A673 (cell line): ENCODE measurements at regions not wholly inside any gene's neighbourhood (a gene's known extent, or its start where the extent isn't known, plus 50 kb on each side); places are given as distances from the start of the nearest gene placed in this dataset.

Experiments
- BruUV-seq: library from RNA; stranded (reverse); fragments of 400-500 nt; replicated peaks from 2 replicates; lab custom pipeline; 2021; lab: Mats Ljungman, UMichigan
- CTCF ChIA-PET: fragments of 300-600 bp; sonication (Branson Sonifier 250); formaldehyde crosslinking; loops from one replicate; lab custom pipeline; 2022; ENCODE audit warnings: antibody characterized with exemption; lab: Charles Lee
- POLR2A ChIA-PET: fragments of 300-600 bp; sonication (Branson Sonifier 250); formaldehyde crosslinking; loops from one replicate; lab custom pipeline; 2022; ENCODE audit warnings: antibody characterized with exemption; ENCODE audit not compliant: low non-redundant PET; lab: Charles Lee
- DNase-seq: peaks from one replicate; pipeline ENCODE4 v3.0.0-alpha.2; 2015; ENCODE audit warnings: low spot score
- H3K27ac ChIP-seq: fragments of 200-600 bp; sonication (generic); 2 replicates; pipeline ENCODE4 v1.5.1; 2016; ENCODE audit warnings: mixed run types, low read depth, mild to moderate bottlenecking, mixed read lengths, antibody characterized with exemption, low read length; ENCODE audit not compliant: poor library complexity, severe bottlenecking
- H3K27me3 ChIP-seq: fragments of 200-600 bp; sonication (generic); replicated peaks from 2 replicates; pipeline ENCODE4 v1.6.1; 2017; ENCODE audit warnings: mixed run types, low read depth, mild to moderate bottlenecking, mixed read lengths, antibody characterized with exemption, low read length; ENCODE audit not compliant: insufficient read depth, poor library complexity
- H3K36me3 ChIP-seq: fragments of 200-600 bp; sonication (generic); 2 replicates; pipeline ENCODE4 v1.6.1; 2016; ENCODE audit warnings: mixed run types, mild to moderate bottlenecking, mixed read lengths, antibody characterized with exemption, low read length; ENCODE audit not compliant: insufficient read depth, poor library complexity, severe bottlenecking
- H3K4me1 ChIP-seq: fragments of 200-600 bp; sonication (generic); 2 replicates; pipeline ENCODE4 v1.6.1; 2017; ENCODE audit warnings: mixed run types, mild to moderate bottlenecking, mixed read lengths, antibody characterized with exemption, low read length; ENCODE audit not compliant: insufficient read depth, poor library complexity, severe bottlenecking
- H3K4me3 ChIP-seq: fragments of 200-600 bp; sonication (generic); 2 replicates; pipeline ENCODE4 v1.5.1; 2016; ENCODE audit warnings: low read depth, mixed run types, mild to moderate bottlenecking, mixed read lengths, low read length; ENCODE audit not compliant: poor library complexity, severe bottlenecking
- H3K9me3 ChIP-seq: fragments of 200-600 bp; sonication (generic); 2 replicates; pipeline ENCODE4 v1.6.1; 2016; ENCODE audit warnings: mixed run types, low read depth, mild to moderate bottlenecking, mixed read lengths, antibody characterized with exemption, low read length; ENCODE audit not compliant: poor library complexity, severe bottlenecking
- EZH2 ChIP-seq: fragments of 200-600 bp; sonication (generic); IDR thresholded peaks from 2 replicates; pipeline ENCODE4 v1.6.1; 2017; ENCODE audit warnings: borderline replicate concordance, low read depth, mild to moderate bottlenecking, mixed read lengths, antibody characterized with exemption, low read length; ENCODE audit not compliant: poor library complexity, severe bottlenecking
- intact Hi-C: fragments of 100-400 bp; cut with micrococcal nuclease; formaldehyde crosslinking; loops from one replicate; pipeline ENCODE4 v1.10.0; 2022; ENCODE audit not compliant: unreplicated experiment
- TF ChIP-seq, protein P1 (sequence below): fragments of 300-800, 200-600 bp; sonication (generic); conservative IDR thresholded peaks from 2 replicates; pipeline ENCODE4 v1.5.1; 2017; ENCODE audit warnings: low read depth, mild to moderate bottlenecking, antibody characterized with exemption, low read length, moderate library complexity, mixed read lengths

DNA sequence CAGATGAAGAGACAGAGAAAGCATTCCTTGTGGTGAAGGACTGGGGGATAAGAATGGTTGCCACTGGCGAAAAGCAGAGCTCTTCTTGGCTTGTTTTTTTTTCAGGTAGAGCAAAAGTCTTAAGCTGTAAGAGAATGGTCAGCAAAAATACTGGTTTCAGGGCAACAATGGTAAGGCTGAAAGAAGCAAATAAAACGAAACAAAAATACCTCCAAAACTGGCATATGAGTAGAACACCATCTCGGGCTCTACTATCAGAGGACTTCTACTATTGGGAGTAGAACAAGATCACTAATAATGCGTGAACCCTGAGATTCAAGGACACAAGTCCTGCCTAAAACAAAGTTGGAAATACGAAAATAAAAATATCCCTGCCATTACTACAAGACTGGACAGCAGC is 1823.2 kb upstream of the CDH6 start:
- no TSS peak for BruUV-seq
- ChIA-PET CTCF (no interaction called here), POLR2A (no interaction called here)
- intact Hi-C loops, result no loop called here
- H3K9me3 ChIP-seq, result no peaks in the 10 kb centered on the region
- TF ChIP-seq EZH2, result no peak
- TF ChIP-seq, protein P1, sequence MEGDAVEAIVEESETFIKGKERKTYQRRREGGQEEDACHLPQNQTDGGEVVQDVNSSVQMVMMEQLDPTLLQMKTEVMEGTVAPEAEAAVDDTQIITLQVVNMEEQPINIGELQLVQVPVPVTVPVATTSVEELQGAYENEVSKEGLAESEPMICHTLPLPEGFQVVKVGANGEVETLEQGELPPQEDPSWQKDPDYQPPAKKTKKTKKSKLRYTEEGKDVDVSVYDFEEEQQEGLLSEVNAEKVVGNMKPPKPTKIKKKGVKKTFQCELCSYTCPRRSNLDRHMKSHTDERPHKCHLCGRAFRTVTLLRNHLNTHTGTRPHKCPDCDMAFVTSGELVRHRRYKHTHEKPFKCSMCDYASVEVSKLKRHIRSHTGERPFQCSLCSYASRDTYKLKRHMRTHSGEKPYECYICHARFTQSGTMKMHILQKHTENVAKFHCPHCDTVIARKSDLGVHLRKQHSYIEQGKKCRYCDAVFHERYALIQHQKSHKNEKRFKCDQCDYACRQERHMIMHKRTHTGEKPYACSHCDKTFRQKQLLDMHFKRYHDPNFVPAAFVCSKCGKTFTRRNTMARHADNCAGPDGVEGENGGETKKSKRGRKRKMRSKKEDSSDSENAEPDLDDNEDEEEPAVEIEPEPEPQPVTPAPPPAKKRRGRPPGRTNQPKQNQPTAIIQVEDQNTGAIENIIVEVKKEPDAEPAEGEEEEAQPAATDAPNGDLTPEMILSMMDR, result no peak
- H3K4me3 ChIP-seq, result no peak overlapping the region
- no peak overlapping the region for H3K27ac ChIP-seq
- no peaks in the 10 kb centered on the region for H3K27me3 ChIP-seq
- H3K36me3 ChIP-seq, result no peaks in the 10 kb centered on the region
- DNase-seq, result no peak
- no peaks in the 10 kb centered on the region for H3K4me1 ChIP-seq

DNA sequence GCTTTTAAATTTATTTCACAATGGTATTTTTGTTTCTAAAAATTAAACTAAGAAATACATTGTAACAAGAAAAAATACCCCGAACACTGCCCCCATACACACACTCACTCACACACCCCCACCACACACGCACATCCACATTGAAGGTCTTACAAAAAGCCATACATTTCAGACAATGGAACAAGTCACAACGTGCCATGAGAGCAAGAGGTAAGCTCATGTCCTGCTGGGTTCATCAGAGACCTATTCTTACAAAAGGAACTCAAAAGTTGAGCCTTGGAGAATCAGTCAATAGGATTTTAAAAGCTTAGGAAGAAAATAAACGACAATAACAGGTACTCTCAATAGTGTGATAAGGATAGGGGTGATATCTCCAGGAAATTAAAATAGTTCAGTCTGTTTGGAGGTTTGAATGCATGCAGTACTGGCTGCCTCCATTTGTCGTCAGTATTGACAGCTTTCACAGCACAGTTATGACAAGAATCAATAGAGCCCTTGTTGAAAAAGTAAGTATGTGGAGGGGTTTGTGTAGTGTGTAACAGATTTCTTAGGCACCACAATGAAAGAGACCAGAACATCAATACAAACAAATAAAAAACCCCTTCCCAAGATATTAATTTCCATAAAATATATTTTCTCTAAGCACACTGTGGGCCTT is 1826.2 kb upstream of the CDH6 start:
- BruUV-seq, result no TSS peak
- TF ChIP-seq, protein P1, result peak; percentile 53
- no peak for TF ChIP-seq EZH2
- H3K36me3 ChIP-seq, result no peaks in the 10 kb centered on the region
- DNase-seq, result peak; percentile 31
- no peaks in the 10 kb centered on the region for H3K9me3 ChIP-seq
- no peaks in the 10 kb centered on the region for H3K4me1 ChIP-seq
- intact Hi-C loops, result loop anchor here (5.0 to 10.0 kb wide), 2 partner anchors 447 to 670 kb away; no protein-coding TSS in a partner anchor
- H3K4me3 ChIP-seq, result no peak overlapping the region
- H3K27ac ChIP-seq, result no peak overlapping the region
- ChIA-PET POLR2A (interaction anchor here (0.6 kb wide), 1 partner anchor 682 kb away, joined by 3 read pairs; no protein-coding TSS in a partner anchor), CTCF (interaction anchor here (0.6 kb wide), 2 partner anchors 17 to 251 kb away, joined by 3 read pairs; no protein-coding TSS in a partner anchor)
- no peaks in the 10 kb centered on the region for H3K27me3 ChIP-seq

DNA sequence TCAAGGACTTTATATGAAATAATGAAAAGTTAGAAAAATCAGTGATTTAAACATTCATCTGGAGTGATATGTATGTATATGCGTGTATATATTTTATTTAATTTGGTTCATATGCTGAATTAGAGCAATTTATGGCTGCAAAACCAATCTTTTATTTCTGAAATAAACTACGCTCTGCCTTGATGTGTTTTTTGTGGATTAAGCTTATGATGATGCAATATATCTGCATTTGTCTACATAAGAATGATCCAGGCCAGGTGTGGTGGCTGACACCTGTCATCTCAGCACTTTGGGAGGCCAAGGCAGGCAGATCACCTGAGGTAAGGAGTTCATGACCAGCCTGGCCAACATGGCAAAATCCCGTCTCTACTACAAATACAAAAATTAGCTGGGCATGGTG is 1842.3 kb upstream of the CDH6 start:
- H3K4me3 ChIP-seq, result no peak overlapping the region
- intact Hi-C loops, result no loop called here
- TF ChIP-seq, protein P1, result no peak
- no peak for TF ChIP-seq EZH2
- no peaks in the 10 kb centered on the region for H3K4me1 ChIP-seq
- ChIA-PET POLR2A (no interaction called here), CTCF (no interaction called here)
- peaks cover 9% of the 10 kb centered on the region for H3K9me3 ChIP-seq
- no peak for DNase-seq
- no peaks in the 10 kb centered on the region for H3K27me3 ChIP-seq
- H3K27ac ChIP-seq, result no peak overlapping the region
- H3K36me3 ChIP-seq, result no peaks in the 10 kb centered on the region
- BruUV-seq, result no TSS peak
